Activated naive CD4-positive, alpha-beta T cell treated with anti-CD3 and anti-CD28 coated beads, Interleukin-2, amount 50 U/mL, for 24 hours (primary cell): ENCODE measurements at regions not wholly inside any gene's neighbourhood (a gene's known extent, or its start where the extent isn't known, plus 50 kb on each side); places are given as distances from the start of the nearest gene placed in this dataset.
"Not testable (repeated sequence)": the region's sequence is repeated elsewhere in the genome, so short reads cannot be mapped to it uniquely, and the experiment has no call there.

Experiments used
- H3K27ac Mint-ChIP-seq: one replicate; pipeline ENCODE4 v1.8.0; 2021; ENCODE audit warnings: mild to moderate bottlenecking, mixed read lengths
- H3K27me3 Mint-ChIP-seq: one replicate; pipeline ENCODE4 v1.8.0; 2021; ENCODE audit warnings: mixed read lengths
- H3K36me3 Mint-ChIP-seq: one replicate; pipeline ENCODE4 v1.8.0; 2021; ENCODE audit warnings: mixed read lengths
- H3K4me1 Mint-ChIP-seq: one replicate; pipeline ENCODE4 v1.8.0; 2021; ENCODE audit warnings: mixed read lengths
- H3K4me3 Mint-ChIP-seq: one replicate; pipeline ENCODE4 v1.8.0; 2021; ENCODE audit warnings: mild to moderate bottlenecking, mixed read lengths
- H3K9me3 Mint-ChIP-seq: one replicate; pipeline ENCODE4 v1.8.0; 2021; ENCODE audit warnings: mixed read lengths

GRCh38 chr10:9823268-9823930 lies 1194.3 kb upstream of the CELF2 start:
- H3K4me3 Mint-ChIP-seq = no peak overlapping the region
- no peaks in the 10 kb centered on the region for H3K4me1 Mint-ChIP-seq
- no peaks in the 10 kb centered on the region for H3K36me3 Mint-ChIP-seq
- peaks cover 8% of the 10 kb centered on the region for H3K27me3 Mint-ChIP-seq
- H3K27ac Mint-ChIP-seq = no peak overlapping the region
- H3K9me3 Mint-ChIP-seq = peaks cover 4% of the 10 kb centered on the region

GRCh38 chr10:9824631-9825071 lies 1193.0 kb upstream of the CELF2 start:
- H3K4me3 Mint-ChIP-seq = no peak overlapping the region
- peaks cover 9% of the 10 kb centered on the region for H3K27me3 Mint-ChIP-seq
- no peak overlapping the region for H3K27ac Mint-ChIP-seq

GRCh38 chr10:9825491-9826018 lies 1192.1 kb upstream of the CELF2 start:
- no peaks in the 10 kb centered on the region for H3K36me3 Mint-ChIP-seq
- no peak overlapping the region for H3K27ac Mint-ChIP-seq
- H3K9me3 Mint-ChIP-seq = peaks cover 4% of the 10 kb centered on the region
- H3K4me3 Mint-ChIP-seq = no peak overlapping the region
- H3K4me1 Mint-ChIP-seq = no peaks in the 10 kb centered on the region
- peaks cover 6% of the 10 kb centered on the region for H3K27me3 Mint-ChIP-seq

More at GRCh38 chr10:9824631-9825071, 1193.0 kb upstream of the CELF2 start:
- peaks cover 4% of the 10 kb centered on the region for H3K9me3 Mint-ChIP-seq
- H3K4me1 Mint-ChIP-seq = no peaks in the 10 kb centered on the region
- H3K36me3 Mint-ChIP-seq = no peaks in the 10 kb centered on the region

- no peaks in the 10 kb centered on the region for H3K36me3 Mint-ChIP-seq
- H3K4me3 Mint-ChIP-seq = no peak overlapping the region
- H3K27ac Mint-ChIP-seq = no peak overlapping the region
- peaks cover 4% of the 10 kb centered on the region for H3K9me3 Mint-ChIP-seq
- H3K27me3 Mint-ChIP-seq = peaks cover 4% of the 10 kb centered on the region
- H3K4me1 Mint-ChIP-seq = no peaks in the 10 kb centered on the region
Measured at GRCh38 chr10:9828110-9828509, 1189.6 kb upstream of the CELF2 start.

GRCh38 chr10:9833942-9834341 lies 1183.7 kb upstream of the CELF2 start:
- no peaks in the 10 kb centered on the region for H3K36me3 Mint-ChIP-seq
- no peaks in the 10 kb centered on the region for H3K4me1 Mint-ChIP-seq
- H3K4me3 Mint-ChIP-seq = no peak overlapping the region
- H3K27ac Mint-ChIP-seq = no peak overlapping the region
- H3K9me3 Mint-ChIP-seq = peaks cover 5% of the 10 kb centered on the region
- peaks cover 3% of the 10 kb centered on the region for H3K27me3 Mint-ChIP-seq

- Mint-ChIP-seq H3K9me3 (peaks cover 5% of the 10 kb centered on the region), H3K36me3 (no peaks in the 10 kb centered on the region), H3K4me3 (no peak overlapping the region), H3K27me3 (peaks cover 1% of the 10 kb centered on the region), H3K27ac (no peak overlapping the region), H3K4me1 (no peaks in the 10 kb centered on the region)
Measured at GRCh38 chr10:9834434-9834833, 1183.2 kb upstream of the CELF2 start.

GRCh38 chr10:9845075-9845474 lies 1172.6 kb upstream of the CELF2 start:
- Mint-ChIP-seq H3K36me3 (no peaks in the 10 kb centered on the region), H3K4me1 (no peaks in the 10 kb centered on the region), H3K27me3 (peaks cover 4% of the 10 kb centered on the region), H3K27ac (no peak overlapping the region), H3K9me3 (peaks cover 25% of the 10 kb centered on the region), H3K4me3 (no peak overlapping the region)

GRCh38 chr10:9848278-9848677 lies 1169.4 kb upstream of the CELF2 start:
- peaks cover 38% of the 10 kb centered on the region for H3K9me3 Mint-ChIP-seq
- H3K4me3 Mint-ChIP-seq = no peak overlapping the region
- no peaks in the 10 kb centered on the region for H3K27me3 Mint-ChIP-seq
- H3K36me3 Mint-ChIP-seq = peaks cover 3% of the 10 kb centered on the region
- no peaks in the 10 kb centered on the region for H3K4me1 Mint-ChIP-seq
- H3K27ac Mint-ChIP-seq = no peak overlapping the region

- no peak overlapping the region for H3K27ac Mint-ChIP-seq
- no peaks in the 10 kb centered on the region for H3K4me1 Mint-ChIP-seq
- peaks cover 3% of the 10 kb centered on the region for H3K36me3 Mint-ChIP-seq
- H3K4me3 Mint-ChIP-seq = no peak overlapping the region
- H3K9me3 Mint-ChIP-seq = peaks cover 38% of the 10 kb centered on the region
- no peaks in the 10 kb centered on the region for H3K27me3 Mint-ChIP-seq
Measured at GRCh38 chr10:9848981-9849380, 1168.7 kb upstream of the CELF2 start.

GRCh38 chr10:9850415-9850814 lies 1167.3 kb upstream of the CELF2 start:
- Mint-ChIP-seq H3K36me3 (peaks cover 3% of the 10 kb centered on the region), H3K4me3 (no peak overlapping the region), H3K9me3 (peaks cover 24% of the 10 kb centered on the region), H3K27me3 (no peaks in the 10 kb centered on the region), H3K4me1 (no peaks in the 10 kb centered on the region), H3K27ac (no peak overlapping the region)

- peaks cover 3% of the 10 kb centered on the region for H3K36me3 Mint-ChIP-seq
- no peak overlapping the region for H3K27ac Mint-ChIP-seq
- no peaks in the 10 kb centered on the region for H3K4me1 Mint-ChIP-seq
- H3K27me3 Mint-ChIP-seq = no peaks in the 10 kb centered on the region
- H3K9me3 Mint-ChIP-seq = peaks cover 18% of the 10 kb centered on the region
- H3K4me3 Mint-ChIP-seq = no peak overlapping the region
Measured at GRCh38 chr10:9851808-9852207, 1165.9 kb upstream of the CELF2 start.

GRCh38 chr10:9853405-9854355 lies 1164.0 kb upstream of the CELF2 start:
- Mint-ChIP-seq H3K4me3 (no peak overlapping the region), H3K27ac (no peak overlapping the region), H3K4me1 (no peaks in the 10 kb centered on the region), H3K27me3 (peaks cover 1% of the 10 kb centered on the region), H3K9me3 (peaks cover 18% of the 10 kb centered on the region), H3K36me3 (peaks cover 3% of the 10 kb centered on the region)

GRCh38 chr10:9855451-9855850 lies 1162.2 kb upstream of the CELF2 start:
- H3K27me3 Mint-ChIP-seq, H3K27ac Mint-ChIP-seq, H3K36me3 Mint-ChIP-seq, H3K4me3 Mint-ChIP-seq, H3K4me1 Mint-ChIP-seq: not testable (repeated sequence)
- H3K9me3 Mint-ChIP-seq = peaks cover 19% of the 10 kb centered on the region

- Mint-ChIP-seq H3K4me1 (no peaks in the 10 kb centered on the region), H3K27ac (no peak overlapping the region), H3K27me3 (peaks cover 3% of the 10 kb centered on the region)
Measured at GRCh38 chr10:9858816-9859215, 1158.9 kb upstream of the CELF2 start.

GRCh38 chr10:9860045-9860444 lies 1157.6 kb upstream of the CELF2 start:
- peaks cover 6% of the 10 kb centered on the region for H3K27me3 Mint-ChIP-seq
- H3K27ac Mint-ChIP-seq = no peak overlapping the region
- peaks cover 5% of the 10 kb centered on the region for H3K9me3 Mint-ChIP-seq
- H3K4me3 Mint-ChIP-seq = no peak overlapping the region
- no peaks in the 10 kb centered on the region for H3K4me1 Mint-ChIP-seq
- no peaks in the 10 kb centered on the region for H3K36me3 Mint-ChIP-seq

More at GRCh38 chr10:9858816-9859215, 1158.9 kb upstream of the CELF2 start:
- Mint-ChIP-seq H3K4me3 (no peak overlapping the region), H3K36me3 (no peaks in the 10 kb centered on the region), H3K9me3 (peaks cover 5% of the 10 kb centered on the region)
